HG03442 (cell line): ENCODE measurements at regions not wholly inside any gene's neighbourhood (a gene's known extent, or its start where the extent isn't known, plus 50 kb on each side); places are given as distances from the start of the nearest gene placed in this dataset.

Source experiments
- ATAC-seq: cut with Tn5 transposase; IDR thresholded peaks from one replicate; pipeline ENCODE4 v1.9.1; 2021; ENCODE audit warnings: mild to moderate bottlenecking, moderate library complexity; ENCODE audit not compliant: unreplicated experiment

DNA sequence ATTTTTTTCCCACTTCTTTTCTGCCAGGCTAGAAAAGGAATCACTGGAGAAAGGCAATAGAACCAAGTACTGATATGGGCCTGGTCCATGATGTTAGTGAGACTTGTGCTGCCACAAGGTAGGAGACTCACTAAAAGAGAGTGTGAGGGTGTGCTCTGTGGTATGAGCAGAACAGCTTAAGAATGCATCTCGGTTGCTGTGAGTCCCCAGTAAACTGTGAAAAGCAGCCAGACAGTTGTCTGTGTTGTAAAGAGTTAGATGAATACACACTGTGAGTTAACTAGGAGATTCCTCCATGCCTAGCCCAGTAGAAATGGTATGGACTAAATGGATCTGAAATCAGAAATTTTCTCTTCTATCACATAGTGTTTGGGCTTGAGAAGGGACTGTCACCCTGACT is 1177.3 kb upstream of the MIR17HG start:
- ATAC-seq: no peak

- no peak for ATAC-seq
These were observed 1175.8 kb upstream of the MIR17HG start for GRCh38 chr13:90171649-90172048.

DNA sequence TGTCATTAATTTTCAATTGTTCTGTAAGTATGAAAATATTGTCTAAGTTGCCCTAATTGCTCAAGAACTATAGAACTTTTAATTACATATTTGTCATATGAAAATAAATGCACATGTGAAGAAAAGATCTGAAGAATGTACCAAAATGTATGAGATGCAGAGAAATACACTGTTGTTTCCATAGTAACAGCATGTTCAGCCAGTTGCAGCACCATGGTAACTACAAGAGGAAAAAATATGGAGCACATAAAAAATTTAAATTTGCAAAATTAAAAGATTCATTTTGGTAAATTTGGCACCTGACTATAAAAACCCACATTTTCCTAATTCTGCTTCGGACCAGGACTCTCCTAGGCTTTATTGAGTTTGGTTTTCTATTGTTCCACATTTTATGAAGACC is 1170.0 kb upstream of the MIR17HG start:
- ATAC-seq: no peak

DNA sequence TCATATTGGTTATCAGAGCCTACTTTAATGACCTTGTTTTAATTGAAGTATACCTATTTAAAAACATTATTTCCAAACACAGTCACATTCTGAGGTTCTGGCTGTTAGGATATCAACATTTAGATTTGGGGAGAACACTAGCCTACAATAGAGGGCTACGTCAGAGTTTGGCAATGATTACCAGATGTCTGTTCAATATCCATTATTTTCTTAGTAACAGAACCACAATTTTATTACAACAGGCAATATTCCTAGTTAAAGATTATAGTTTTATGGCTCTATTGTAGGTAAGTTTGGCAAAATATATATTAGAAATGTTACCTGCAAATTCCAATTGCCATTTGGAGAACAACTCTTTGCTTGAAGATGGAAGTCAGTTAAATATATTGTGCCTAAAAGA is 1163.1 kb upstream of the MIR17HG start:
- no peak for ATAC-seq

DNA sequence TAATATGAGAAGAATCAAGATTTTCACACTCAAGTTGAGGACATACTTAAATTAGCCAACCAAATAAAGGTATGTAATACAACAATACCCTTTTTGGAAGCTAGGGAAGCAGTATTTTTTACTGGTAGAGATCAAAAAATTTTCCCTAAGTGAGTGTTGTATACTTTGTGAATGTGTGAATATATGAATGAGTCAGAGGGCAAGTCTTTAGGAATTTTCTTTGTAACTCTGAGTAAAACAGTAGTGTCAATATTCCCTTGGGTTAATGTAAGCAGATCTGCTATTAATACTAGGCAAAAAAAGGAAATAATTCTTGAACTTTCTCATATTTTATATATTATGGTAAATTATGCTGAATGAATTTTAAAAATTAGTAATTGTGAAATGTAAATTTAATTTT is 1161.8 kb upstream of the MIR17HG start:
- no peak for ATAC-seq

DNA sequence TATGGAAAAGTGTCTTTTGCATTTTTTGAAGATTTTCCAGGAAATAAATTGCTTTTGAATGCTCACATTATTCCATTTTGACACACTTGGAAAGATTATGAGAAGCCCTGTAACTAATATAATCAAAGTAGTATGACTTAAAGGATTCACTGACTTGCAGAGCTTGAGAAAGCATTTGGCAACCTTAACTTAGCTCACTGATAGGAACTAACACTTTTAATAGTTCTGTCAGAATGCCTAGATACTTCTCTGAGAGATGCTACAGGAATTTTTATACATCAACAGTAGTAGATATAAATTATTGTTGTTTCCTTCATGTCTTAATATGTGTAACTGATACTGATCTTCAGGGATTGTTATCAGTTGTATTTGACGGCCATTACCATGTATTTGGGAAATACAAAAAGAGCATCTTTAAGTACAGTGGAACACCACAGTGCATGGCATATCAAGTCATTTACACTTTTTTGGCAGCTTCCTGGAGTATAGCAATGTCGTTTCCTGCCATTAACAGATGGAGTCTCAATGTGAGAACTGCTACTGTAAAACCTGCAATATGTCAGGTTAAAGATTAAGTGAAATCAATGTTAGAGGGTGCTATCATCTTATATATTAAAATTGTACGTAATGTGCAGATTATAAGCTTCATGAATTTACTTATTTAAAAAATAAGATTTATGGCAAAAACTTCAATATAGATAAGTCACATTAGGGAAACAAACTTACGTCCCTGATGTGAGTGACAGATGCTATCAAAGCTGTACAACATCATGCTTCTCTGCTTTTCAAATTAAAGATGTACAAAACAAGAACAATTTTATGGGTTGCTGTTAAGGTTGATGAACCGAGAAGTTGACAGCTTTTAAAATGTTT is 1159.8 kb upstream of the MIR17HG start:
- ATAC-seq: no peak

- no peak for ATAC-seq
These were observed 1159.2 kb upstream of the MIR17HG start for GRCh38 chr13:90188351-90188636.

- ATAC-seq: no peak
These were observed 1149.8 kb upstream of the MIR17HG start for GRCh38 chr13:90197722-90198121.

DNA sequence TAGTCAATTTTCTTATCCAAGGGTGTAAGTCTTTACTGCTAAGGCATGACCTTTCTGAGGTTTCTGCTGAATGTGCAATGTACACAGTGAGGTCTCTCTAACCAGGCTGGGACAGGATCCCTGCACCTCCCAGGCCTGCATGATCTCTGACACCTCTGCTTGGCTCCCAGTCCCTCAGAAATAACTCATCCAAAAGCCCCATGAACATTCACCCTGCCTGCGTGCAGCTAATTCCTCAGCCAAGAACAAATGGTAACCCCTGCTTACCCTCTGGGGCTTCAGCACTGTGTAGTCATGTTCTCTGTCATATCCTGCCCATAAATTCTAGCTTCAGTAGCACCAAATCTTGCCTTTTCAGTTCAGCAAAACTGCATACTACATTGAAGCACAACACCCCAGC is 1146.3 kb upstream of the MIR17HG start:
- ATAC-seq: no peak

DNA sequence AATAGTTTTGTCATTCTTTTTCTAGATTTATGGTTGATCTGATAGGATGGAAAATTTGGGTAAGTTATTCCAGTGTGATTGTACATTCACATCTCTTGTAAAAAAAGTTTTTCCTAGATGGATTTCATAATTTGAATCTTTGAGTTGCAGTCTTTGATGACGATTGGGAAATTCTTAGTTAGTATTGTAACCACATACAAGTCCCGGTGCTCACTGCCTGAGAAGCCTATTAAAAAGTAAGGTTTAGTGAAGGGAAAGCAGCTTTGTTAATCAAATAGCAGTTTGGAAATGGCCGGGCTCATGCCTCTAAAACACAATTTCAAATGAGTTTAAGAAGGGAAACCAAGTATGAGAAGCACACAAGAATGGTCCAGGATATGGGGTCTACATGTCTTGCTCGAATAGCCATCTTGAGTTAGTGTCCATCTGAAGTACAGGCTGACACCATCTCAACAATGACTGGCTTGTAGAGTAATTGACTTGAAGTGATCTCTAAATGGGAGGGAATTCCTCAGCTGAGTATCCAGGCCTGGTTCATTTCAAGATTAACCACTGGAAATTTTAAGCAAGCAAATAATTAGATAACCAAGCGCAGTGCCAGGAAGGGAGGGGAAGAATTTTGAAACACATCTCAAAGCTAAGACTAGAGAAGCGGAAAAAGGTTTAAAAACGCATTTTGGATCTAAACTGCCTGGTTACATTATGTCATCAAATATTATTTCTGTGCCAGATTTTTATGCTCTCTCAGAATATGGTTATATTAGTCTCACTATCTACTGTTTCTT is 1145.6 kb upstream of the MIR17HG start:
- ATAC-seq: no peak

DNA sequence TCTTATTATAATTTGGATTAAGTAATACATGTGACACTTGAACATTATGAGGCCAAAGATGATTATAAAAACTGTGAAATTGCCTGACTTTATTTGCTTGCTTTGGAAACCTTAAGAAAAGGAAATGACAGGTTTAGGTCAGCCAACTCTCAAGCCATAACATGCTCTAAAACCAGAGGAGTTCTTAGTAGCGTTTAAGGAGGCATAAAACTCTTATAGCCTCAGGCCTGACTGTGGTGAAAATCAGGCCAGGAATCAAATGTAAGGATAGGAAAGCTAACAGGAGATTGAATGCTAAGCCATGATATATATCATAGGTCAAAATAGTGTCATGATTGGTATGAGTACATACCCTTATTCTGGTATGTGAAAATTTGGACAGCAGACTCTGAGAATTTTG is 1142.4 kb upstream of the MIR17HG start:
- no peak for ATAC-seq

- ATAC-seq: no peak
These were observed 1141.6 kb upstream of the MIR17HG start for GRCh38 chr13:90205911-90206310.

- no peak for ATAC-seq
These were observed 1130.2 kb upstream of the MIR17HG start for GRCh38 chr13:90217275-90217674.

DNA sequence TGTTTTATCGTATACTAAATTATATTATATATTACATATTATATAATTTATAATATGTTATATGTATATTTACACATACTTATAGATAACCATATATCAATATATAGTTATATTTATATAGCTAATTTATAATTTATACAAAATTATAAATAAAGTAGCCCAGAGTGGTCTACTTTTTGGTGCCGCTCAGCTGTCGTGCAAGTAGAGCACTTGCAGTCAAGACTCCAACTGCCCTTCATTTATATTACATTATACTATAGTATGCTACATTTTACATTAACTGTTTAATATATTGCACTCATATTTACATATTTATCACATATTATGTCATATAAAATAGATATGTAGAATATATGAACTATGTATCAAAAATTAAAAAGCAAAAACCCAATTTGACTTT is 1124.7 kb upstream of the MIR17HG start:
- ATAC-seq: no peak

DNA sequence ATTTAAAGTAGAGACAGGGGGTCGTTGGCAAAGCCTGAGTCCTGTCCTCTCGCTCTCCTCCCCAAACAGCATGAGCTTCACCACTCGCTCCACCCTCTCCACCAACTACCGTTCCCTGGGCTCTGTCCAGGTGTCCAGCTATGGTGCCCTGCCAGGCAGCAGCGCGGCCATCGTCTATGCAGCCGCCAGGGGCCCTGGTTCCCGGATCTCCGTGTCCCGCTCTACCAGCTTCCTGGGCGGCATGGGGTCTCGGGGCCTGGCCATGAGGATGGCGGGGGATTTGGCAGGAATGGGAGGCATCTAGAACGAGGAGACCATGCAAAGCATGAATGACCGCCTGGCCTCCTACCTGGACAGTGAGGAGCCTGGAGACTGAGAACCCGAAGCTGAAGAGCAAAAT is 1117.2 kb upstream of the MIR17HG start:
- no peak for ATAC-seq

DNA sequence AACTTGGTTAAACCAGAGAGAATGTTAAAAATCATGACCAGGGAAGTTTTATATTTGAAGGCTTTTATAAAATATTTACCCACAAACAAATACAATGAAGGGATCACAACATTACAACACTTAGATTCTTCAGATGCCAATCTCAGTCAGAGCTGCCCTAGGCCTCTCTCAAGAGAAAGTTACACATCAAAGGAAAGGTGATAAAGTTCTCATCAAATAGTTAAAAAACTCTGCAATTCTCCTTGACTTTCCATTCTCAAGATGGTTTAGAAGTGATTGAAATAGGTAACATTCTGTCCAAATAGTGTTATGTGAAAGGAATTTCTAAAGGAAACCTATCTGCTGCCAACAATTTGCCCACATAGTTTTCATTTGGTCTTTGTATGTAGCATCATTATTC is 1115.2 kb upstream of the MIR17HG start:
- no peak for ATAC-seq

GRCh38 chr13:90233933-90234672 is 1113.4 kb upstream of the MIR17HG start:
- ATAC-seq: no peak

DNA sequence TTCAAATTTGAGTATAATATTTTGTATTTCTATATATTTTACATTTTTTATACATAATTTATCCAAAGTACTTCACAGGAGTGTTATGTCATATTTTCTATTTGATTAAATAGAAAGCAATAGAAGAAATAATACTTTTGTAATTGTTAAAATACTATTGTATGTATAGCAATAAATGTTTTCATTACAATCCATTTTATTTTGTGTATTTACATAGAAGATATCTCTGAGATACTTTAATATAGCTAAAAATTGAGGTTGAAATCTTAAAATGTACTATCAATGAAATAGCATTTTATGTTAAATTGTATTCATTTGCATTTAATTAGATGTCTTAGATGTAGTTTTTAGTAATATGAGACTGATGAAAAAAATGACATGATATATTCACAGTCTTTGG is 1109.6 kb upstream of the MIR17HG start:
- ATAC-seq: no peak

GRCh38 chr13:90238413-90238812 is 1109.1 kb upstream of the MIR17HG start:
- no peak for ATAC-seq

GRCh38 chr13:90239130-90239529 is 1108.4 kb upstream of the MIR17HG start:
- no peak for ATAC-seq

DNA sequence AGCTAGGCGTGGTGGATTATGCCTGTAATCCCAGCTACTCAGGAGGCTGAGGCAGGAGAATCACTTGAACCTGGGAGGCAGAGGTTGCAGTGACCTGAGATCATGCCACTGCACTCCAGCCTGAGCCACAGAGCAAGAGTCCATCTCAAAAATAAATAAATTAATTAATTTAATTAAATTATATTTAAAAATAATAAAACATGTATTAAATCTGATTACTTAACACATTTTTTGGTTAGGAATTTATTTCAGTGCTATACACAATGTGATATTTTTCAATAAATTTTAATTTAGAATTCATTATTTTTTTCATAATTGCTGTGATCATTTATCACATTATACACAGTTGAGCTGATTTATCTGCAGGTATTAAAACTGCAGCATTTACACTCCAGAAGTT is 1101.5 kb upstream of the MIR17HG start:
- no peak for ATAC-seq
